Thyroid gland (tissue), 4 donors: ENCODE measurements at regions not wholly inside any gene's neighbourhood (a gene's known extent, or its start where the extent isn't known, plus 50 kb on each side); places are given as distances from the start of the nearest gene placed in this dataset.

ENCODE experiments used
- POLR2A ChIP-seq, 2 donors: fragments of 450-650 bp; IDR thresholded peaks; one replicate each; pipeline ENCODE4 v1.6.1; 2017; ENCODE audit warnings: antibody characterized with exemption in 2 of 2, mild to moderate bottlenecking in 2 of 2, moderate library complexity in 1 of 2
- TF ChIP-seq, protein P1 (sequence below), 6 experiments: fragments of 200-600 bp in 3 of 6; fragments of 450-650 bp in 3 of 6; sonication (generic) in 3 of 6; IDR thresholded peaks; one replicate each; pipeline ENCODE4 v1.5.1; 2016 to 2019; ENCODE audit warnings: antibody characterized with exemption in 6 of 6, mild to moderate bottlenecking in 2 of 6, inconsistent platforms in 1 of 6, moderate library complexity in 1 of 6

- TF ChIP-seq, protein P1, sequence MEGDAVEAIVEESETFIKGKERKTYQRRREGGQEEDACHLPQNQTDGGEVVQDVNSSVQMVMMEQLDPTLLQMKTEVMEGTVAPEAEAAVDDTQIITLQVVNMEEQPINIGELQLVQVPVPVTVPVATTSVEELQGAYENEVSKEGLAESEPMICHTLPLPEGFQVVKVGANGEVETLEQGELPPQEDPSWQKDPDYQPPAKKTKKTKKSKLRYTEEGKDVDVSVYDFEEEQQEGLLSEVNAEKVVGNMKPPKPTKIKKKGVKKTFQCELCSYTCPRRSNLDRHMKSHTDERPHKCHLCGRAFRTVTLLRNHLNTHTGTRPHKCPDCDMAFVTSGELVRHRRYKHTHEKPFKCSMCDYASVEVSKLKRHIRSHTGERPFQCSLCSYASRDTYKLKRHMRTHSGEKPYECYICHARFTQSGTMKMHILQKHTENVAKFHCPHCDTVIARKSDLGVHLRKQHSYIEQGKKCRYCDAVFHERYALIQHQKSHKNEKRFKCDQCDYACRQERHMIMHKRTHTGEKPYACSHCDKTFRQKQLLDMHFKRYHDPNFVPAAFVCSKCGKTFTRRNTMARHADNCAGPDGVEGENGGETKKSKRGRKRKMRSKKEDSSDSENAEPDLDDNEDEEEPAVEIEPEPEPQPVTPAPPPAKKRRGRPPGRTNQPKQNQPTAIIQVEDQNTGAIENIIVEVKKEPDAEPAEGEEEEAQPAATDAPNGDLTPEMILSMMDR (IDR thresholded peaks at IDR 0.05) = no peak
- no peak for TF ChIP-seq POLR2A (IDR thresholded peaks at IDR 0.05)
These were observed 1239.0 kb downstream of the SLC16A7 start for GRCh38 chr12:60834806-60835205.
